ENCODE measurements at regions not wholly inside any gene's neighbourhood (a gene's known extent, or its start where the extent isn't known, plus 50 kb on each side); places are given as distances from the start of the nearest gene placed in this dataset.

GRCh38 chr17:53719229-53719628 is 103.5 kb upstream of the KIF2B start:
- Histone ChIP-seq H3K9me3 (peaks cover 0 to 3% (median 0%) of the 10 kb centered on the region in 4 donors), H3K27ac (no peak overlapping the region), H3K27me3 (no peaks in the 10 kb centered on the region), H3K4me1 (no peaks in the 10 kb centered on the region), H3K36me3 (no peaks in the 10 kb centered on the region), H3K4me3 (no peak overlapping the region)
- DNase-seq (ENCODE audit: low spot score in 2 of 2), result no peak
- TF ChIP-seq EP300 (IDR thresholded peaks at IDR 0.05) (no peak), CTCF (IDR thresholded peaks at IDR 0.05) (no peak), POLR2A (IDR thresholded peaks at IDR 0.05) (no peak)

GRCh38 chr17:53707566-53707965 is 115.2 kb upstream of the KIF2B start:
- no peak for TF ChIP-seq EP300 (IDR thresholded peaks at IDR 0.05)
- no peak for TF ChIP-seq CTCF (IDR thresholded peaks at IDR 0.05)
- 27 to 31% methylated on average over 4 of the region's 4 CpGs for WGBS, 2 donors
- no peak for DNase-seq (ENCODE audit: low spot score in 2 of 2)
- no peaks in the 10 kb centered on the region for H3K36me3 ChIP-seq
- no peak overlapping the region for H3K27ac ChIP-seq
- no peaks in the 10 kb centered on the region for H3K4me1 ChIP-seq
- H3K9me3 ChIP-seq, result no peaks in the 10 kb centered on the region
- no peaks in the 10 kb centered on the region for H3K27me3 ChIP-seq
- H3K4me3 ChIP-seq, result no peak overlapping the region

- no peak for DNase-seq (ENCODE audit: low spot score in 2 of 2)
- Histone ChIP-seq H3K4me1 (no peaks in the 10 kb centered on the region), H3K27me3 (no peaks in the 10 kb centered on the region), H3K4me3 (no peak overlapping the region), H3K36me3 (no peaks in the 10 kb centered on the region), H3K27ac (no peak overlapping the region), H3K9me3 (no peaks in the 10 kb centered on the region)
- TF ChIP-seq POLR2A (IDR thresholded peaks at IDR 0.05), result no peak
- no peak for TF ChIP-seq EP300 (IDR thresholded peaks at IDR 0.05)
- no peak for TF ChIP-seq CTCF (IDR thresholded peaks at IDR 0.05)
- whole genome bisulfite sequencing, 2 donors, result 82 to 85% methylated on average over 5 of the region's 5 CpGs
These were observed 126.4 kb upstream of the KIF2B start for GRCh38 chr17:53696286-53696685.

GRCh38 chr17:53687324-53687723 is 135.4 kb upstream of the KIF2B start:
- H3K27me3 ChIP-seq, result no peaks in the 10 kb centered on the region
- no peak for DNase-seq (ENCODE audit: low spot score in 2 of 2)
- H3K4me3 ChIP-seq, result no peak overlapping the region
- no peaks in the 10 kb centered on the region for H3K4me1 ChIP-seq
- 66 to 72% methylated on average over 2 to 3 of the region's 3 CpGs for WGBS, 2 donors
- peaks cover 0 to 10% (median 0%) of the 10 kb centered on the region in 4 donors for H3K9me3 ChIP-seq
- TF ChIP-seq EP300 (IDR thresholded peaks at IDR 0.05), result no peak
- TF ChIP-seq POLR2A (IDR thresholded peaks at IDR 0.05), result no peak
- no peak for TF ChIP-seq CTCF (IDR thresholded peaks at IDR 0.05)
- no peaks in the 10 kb centered on the region for H3K36me3 ChIP-seq
- H3K27ac ChIP-seq, result no peak overlapping the region

GRCh38 chr17:53680745-53681144 is 142.0 kb upstream of the KIF2B start:
- H3K9me3 ChIP-seq, result peaks cover 0 to 15% (median 0%) of the 10 kb centered on the region in 4 donors
- H3K4me3 ChIP-seq, result no peak overlapping the region
- H3K4me1 ChIP-seq, result no peaks in the 10 kb centered on the region
- WGBS, 2 donors, result 95 to 100% methylated on average over 1 of the region's 1 CpG
- no peaks in the 10 kb centered on the region for H3K36me3 ChIP-seq
- no peaks in the 10 kb centered on the region for H3K27me3 ChIP-seq
- no peak overlapping the region for H3K27ac ChIP-seq
- no peak for TF ChIP-seq CTCF (IDR thresholded peaks at IDR 0.05)
- no peak for TF ChIP-seq EP300 (IDR thresholded peaks at IDR 0.05)
- TF ChIP-seq POLR2A (IDR thresholded peaks at IDR 0.05), result no peak
- no peak for DNase-seq (ENCODE audit: low spot score in 2 of 2)

Measured in tibial nerve (tissue), 4 donors.